Right ventricle myocardium inferior (tissue), 1 donor: ENCODE measurements at regions not wholly inside any gene's neighbourhood (a gene's known extent, or its start where the extent isn't known, plus 50 kb on each side); places are given as distances from the start of the nearest gene placed in this dataset.

ENCODE experiments used
- ATAC-seq: fragments of 200-7000 bp; cut with Tn5 transposase; one replicate; pipeline ENCODE4 v1.9.1; 2020; ENCODE audit warnings: mild to moderate bottlenecking, moderate library complexity
- DNase-seq: peaks from one replicate; pipeline ENCODE4 v3.0.0; 2021; ENCODE audit errors: missing footprints
- intact Hi-C: fragments of 100-400 bp; cut with DNase I; formaldehyde crosslinking; loops from one replicate; pipeline ENCODE4 v1.11.0; 2022
- donor health status: DM: no; HTN: yes; CAD: no; lungs with severe emphysema.

DNA sequence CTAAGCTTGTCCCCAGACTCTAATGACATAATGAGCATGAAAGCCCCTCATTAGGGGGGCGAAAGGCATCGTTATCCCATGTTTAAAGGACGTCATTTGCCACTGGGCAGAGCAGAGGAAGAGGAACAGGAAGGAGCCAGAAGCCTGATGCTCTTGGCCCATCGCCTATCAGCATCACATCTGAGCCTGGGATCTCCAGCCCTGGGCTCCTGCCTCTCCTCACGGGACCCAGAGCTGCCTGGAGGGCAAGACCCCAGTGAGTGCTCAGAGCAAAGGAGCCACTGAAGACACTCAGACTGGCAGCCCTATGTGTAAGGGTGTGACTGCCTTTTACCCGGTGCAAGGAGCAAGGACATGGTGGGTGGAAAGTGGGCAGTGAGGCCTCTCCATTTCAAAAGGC, 115.0 kb upstream of the ZNF507 start:
- intact Hi-C loops: no loop called here
- DNase-seq (no peak), ATAC-seq (no peak)

GRCh38 chr19:32231020-32231419, 114.4 kb upstream of the ZNF507 start:
- intact Hi-C loops: no loop called here
- DNase-seq: no peak
- ATAC-seq: no peak

GRCh38 chr19:32231691-32232090, 113.7 kb upstream of the ZNF507 start:
- no peak for ATAC-seq
- intact Hi-C loops: no loop called here
- no peak for DNase-seq

DNA sequence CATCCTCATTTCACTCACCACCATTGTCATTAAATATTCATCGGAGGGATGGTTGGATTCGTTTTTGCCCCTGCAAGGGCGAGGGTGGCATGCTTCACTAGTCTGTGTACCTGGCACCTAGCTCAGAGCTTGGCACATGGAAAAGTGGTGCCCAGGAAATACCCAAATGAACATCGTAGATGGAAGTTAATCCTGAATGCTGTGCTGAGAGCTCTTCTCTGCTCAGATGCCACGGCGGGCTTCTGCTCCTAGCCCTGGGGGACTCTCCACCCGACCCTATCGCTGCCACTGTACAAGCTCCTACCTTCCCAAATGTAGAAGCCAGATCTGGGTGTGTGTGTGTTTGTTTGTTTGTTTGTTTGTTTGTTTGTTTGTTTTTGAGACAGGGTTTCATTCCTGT, 113.0 kb upstream of the ZNF507 start:
- DNase-seq: no peak
- intact Hi-C loops: no loop called here
- no peak for ATAC-seq

GRCh38 chr19:32233091-32233490, 112.3 kb upstream of the ZNF507 start:
- intact Hi-C loops: no loop called here
- ATAC-seq (no peak), DNase-seq (no peak)

DNA sequence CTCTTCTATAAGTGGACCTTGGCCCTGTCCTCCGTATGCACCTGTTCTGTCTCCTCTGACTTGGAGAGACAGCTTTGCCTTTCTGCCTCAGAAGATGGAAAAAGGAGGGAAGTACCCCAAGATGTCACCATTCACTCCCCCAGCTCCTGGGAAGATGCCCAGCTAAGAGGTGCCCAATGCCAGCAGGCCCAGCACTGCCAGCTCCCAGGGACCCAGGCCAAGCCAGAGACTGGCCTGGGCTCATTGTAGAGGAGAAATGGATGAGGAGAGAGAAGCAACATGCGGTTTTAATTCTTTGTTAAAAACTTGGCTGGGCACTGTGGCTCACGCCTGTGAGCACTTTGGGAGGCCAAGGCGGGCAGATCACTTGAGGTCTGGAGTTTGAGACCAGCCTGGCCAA, 111.5 kb upstream of the ZNF507 start:
- DNase-seq (no peak), ATAC-seq (no peak)
- intact Hi-C loops: no loop called here

- DNase-seq: no peak
- no peak for ATAC-seq
- intact Hi-C loops: no loop called here
Measured at GRCh38 chr19:32234663-32235217, 110.7 kb upstream of the ZNF507 start.

DNA sequence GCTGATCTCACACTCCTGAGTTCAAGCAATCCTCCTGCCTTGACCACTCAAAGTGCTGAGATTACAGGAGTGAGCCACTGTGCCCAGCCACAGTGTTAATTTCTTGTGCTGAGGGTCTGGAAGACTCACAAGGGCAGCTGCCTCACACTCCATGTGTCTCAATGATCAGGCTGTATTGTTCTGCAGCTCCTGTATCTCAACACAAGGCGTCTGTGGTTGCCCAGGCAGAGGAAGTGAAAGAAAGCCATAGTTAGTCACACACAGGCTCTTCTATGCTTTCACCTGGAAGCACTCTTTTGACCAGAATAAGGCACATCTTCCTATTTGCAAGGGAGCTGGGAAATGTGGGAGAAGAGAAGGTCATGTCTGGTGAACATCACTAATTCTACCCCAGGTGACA, 107.3 kb upstream of the ZNF507 start:
- DNase-seq (no peak), ATAC-seq (no peak)
- intact Hi-C loops: no loop called here

GRCh38 chr19:32240316-32240715, 105.1 kb upstream of the ZNF507 start:
- DNase-seq: no peak
- intact Hi-C loops: no loop called here
- no peak for ATAC-seq

- no peak for ATAC-seq
- intact Hi-C loops: no loop called here
- DNase-seq: no peak
Measured at GRCh38 chr19:32241306-32241705, 104.1 kb upstream of the ZNF507 start.

DNA sequence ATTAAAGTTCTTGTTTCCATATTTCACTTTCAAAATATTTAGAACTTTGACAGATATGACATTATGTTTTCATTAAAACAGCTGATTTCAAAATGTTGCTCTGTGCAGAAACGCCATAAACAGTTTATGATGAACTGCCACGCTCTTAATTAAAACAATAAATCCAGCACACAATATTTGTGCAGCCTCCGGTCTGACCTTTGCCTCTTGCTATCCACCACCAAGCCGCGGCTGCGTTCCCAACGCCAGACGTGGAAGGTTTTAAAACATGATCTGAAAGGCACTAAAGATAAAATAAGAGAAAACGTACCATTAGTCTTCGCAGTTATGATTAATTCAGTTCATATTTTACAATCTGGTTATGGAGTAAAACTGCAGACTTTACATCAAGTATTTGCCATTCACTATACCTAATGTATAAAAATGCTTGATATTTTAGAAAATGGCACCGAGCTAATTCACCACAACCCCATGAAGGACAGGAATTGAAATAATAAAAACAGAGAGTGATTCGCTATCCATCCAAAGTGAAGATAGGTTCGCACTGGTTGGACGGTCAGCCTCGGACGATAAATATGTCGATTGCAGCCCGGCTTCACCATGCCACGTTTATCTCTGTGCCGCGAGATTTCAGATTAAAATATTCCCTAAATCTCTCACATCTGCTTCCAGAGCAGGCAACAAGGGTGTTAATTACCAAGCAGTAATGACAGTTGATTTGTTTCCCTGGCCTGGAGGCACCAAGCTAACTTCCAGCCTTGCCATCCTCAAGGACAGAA, 103.3 kb upstream of the ZNF507 start:
- ATAC-seq: no peak
- no peak for DNase-seq
- intact Hi-C loops: no loop called here

DNA sequence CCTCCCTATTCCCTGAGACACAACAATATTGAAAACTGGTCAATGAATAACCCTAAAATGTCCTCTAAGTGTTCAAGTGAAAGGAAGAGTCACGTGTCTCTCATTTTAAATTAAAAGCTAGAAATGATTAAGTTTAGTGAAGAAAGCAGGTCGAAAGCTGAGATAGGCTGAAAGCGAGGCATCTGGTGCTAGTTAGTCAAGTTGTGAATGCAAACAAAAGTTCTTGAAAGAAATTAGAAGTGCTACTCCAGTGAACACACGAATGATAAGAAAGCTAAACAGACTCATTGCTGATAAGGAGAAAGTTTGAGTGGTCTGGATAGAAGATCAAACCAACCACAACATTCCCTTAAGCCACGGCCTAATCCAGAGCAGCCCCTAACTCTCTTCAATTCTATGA, 99.4 kb upstream of the ZNF507 start:
- no peak for ATAC-seq
- intact Hi-C loops: no loop called here
- DNase-seq: no peak

DNA sequence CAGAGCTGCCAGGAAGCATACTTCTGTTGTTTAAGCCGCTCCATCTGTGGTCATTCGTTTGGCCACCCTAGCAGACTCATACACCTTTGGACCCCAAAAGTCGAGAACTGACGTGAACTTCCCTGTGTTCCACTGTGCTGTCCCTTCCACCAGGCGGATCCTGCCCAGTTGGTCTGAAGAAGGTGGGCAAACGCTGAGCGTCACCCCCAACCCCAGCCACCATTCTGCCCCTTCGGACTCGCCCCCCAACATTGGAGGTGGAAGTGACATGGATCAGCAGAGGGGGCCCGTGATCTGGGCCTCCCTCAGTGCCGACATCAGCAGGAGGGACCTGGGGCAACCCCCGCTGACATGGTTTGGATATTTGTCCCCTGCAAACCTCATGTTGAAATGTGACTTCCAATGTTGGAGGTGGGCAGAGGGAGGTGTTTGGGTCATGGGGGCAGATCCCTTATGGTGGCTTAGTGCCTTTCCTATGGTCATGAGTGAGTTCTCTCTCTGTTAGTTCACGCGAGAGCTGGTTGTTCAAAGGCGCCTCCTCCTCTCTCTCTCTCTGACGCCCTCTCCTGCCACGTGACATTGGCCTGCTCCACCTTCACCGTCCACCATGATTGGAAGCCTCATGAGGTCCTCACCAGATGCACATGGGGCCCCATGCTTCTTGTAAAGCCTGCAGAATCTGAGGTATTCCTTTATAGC, 93.6 kb upstream of the ZNF507 start:
- DNase-seq (no peak), ATAC-seq (no peak)
- intact Hi-C loops: no loop called here

GRCh38 chr19:32252333-32252669, 93.1 kb upstream of the ZNF507 start:
- ATAC-seq: no peak
- DNase-seq: no peak
- intact Hi-C loops: no loop called here

DNA sequence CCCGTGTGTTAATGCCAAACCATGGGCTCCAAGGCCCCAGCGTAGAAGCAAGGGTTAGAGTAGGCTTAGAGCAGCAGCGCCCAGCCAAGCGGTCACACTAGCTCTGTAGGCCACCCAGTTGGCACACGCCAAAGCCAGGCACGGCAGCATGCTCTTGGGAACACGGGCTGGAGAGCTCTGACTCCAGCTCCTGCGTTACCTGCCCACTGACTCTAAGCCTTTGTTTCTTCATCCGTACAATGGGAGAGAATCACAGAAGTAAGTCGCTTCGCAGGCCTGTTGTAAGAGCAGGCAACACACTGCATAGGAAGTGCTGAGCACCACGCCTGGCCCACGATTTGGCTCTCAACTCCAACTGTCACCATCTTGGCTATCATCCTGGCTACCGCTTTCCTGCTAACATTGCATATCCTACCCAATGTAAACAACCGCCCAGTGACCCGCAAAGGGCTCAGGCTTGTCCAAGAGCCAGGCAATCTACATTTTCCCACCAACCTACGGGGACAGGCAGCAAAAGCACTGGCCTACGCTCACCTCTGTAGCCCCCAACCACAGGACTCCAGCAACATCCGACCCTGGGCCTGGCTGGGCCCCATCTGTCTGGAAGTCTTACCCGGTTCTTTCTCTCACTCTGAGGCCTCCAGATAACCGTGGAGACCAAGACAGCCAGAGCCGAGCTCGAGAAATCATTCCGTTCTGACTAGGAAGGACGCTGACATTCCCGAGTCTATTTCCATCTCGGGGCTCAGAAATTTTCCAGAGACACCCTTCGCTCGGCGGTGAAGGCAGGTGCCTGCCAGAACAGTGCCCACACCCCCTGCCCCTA, 91.5 kb upstream of the ZNF507 start:
- ATAC-seq (no peak), DNase-seq (no peak)
- intact Hi-C loops: no loop called here

DNA sequence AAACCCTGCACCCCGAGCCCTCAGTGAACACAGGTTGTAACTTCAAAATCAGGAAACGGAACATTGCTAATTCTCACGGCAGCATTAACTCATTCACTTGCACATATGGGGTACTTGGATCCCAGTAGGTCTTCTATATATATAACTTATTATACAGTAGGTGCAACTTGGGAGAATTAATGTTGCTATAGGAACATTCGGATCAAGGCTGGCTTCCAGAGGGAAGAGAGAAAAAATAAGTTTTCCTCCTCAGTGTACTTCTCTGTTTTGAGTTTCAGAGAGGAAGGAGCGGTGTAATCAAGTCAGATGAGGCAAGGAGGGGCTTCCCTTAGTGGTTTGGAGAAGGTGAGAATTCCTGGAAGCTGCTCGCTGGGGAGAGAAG, 90.9 kb upstream of the ZNF507 start:
- DNase-seq (no peak), ATAC-seq (no peak)
- intact Hi-C loops: no loop called here

GRCh38 chr19:32255536-32256295, 89.7 kb upstream of the ZNF507 start:
- intact Hi-C loops: no loop called here
- DNase-seq (no peak), ATAC-seq (no peak)

GRCh38 chr19:32256341-32256975, 89.0 kb upstream of the ZNF507 start:
- ATAC-seq (no peak), DNase-seq (no peak)
- intact Hi-C loops: no loop called here
